ENCODE measurements at regions not wholly inside any gene's neighbourhood (a gene's known extent, or its start where the extent isn't known, plus 50 kb on each side); places are given as distances from the start of the nearest gene placed in this dataset.

DNA sequence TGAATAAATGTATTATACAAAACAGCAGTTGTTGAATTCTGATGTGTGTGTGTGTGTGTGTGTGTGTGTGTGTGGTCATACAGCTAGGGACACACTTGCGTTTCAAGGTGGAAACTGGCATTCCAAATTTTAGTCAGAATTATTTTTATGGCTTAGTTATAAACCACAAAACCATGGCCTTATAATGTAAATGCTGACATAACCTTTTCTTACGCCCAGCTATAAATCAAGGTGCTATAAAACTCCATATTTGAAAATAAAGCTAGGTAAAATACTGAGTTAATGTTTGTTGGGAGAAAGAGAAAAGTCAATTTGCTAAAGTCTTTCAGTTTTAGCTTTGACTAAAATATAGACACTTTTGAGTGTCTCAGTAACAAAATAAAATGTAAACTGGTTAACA lies 345.1 kb upstream of the NR3C2 start:
- Mint-ChIP-seq H3K4me3 (no peak overlapping the region), H3K36me3 (ENCODE audit: low read depth) (no peaks in the 10 kb centered on the region), H3K27ac (no peak overlapping the region), H3K9me3 (peaks cover 28% of the 10 kb centered on the region), H3K4me1 (ENCODE audit: low read depth) (no peaks in the 10 kb centered on the region), H3K27me3 (ENCODE audit: insufficient read depth) (peaks cover 1% of the 10 kb centered on the region; the same call in 1 of the 2 replicates)
- DNase-seq, result no peak
- TF ChIP-seq, protein P1, sequence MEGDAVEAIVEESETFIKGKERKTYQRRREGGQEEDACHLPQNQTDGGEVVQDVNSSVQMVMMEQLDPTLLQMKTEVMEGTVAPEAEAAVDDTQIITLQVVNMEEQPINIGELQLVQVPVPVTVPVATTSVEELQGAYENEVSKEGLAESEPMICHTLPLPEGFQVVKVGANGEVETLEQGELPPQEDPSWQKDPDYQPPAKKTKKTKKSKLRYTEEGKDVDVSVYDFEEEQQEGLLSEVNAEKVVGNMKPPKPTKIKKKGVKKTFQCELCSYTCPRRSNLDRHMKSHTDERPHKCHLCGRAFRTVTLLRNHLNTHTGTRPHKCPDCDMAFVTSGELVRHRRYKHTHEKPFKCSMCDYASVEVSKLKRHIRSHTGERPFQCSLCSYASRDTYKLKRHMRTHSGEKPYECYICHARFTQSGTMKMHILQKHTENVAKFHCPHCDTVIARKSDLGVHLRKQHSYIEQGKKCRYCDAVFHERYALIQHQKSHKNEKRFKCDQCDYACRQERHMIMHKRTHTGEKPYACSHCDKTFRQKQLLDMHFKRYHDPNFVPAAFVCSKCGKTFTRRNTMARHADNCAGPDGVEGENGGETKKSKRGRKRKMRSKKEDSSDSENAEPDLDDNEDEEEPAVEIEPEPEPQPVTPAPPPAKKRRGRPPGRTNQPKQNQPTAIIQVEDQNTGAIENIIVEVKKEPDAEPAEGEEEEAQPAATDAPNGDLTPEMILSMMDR (IDR thresholded peaks at IDR 0.05), result no peak

- DNase-seq, result no peak
- TF ChIP-seq, protein P1 (IDR thresholded peaks at IDR 0.05), result no peak
- no peak overlapping the region for H3K4me3 Mint-ChIP-seq
- no peaks in the 10 kb centered on the region for H3K36me3 Mint-ChIP-seq (ENCODE audit: low read depth)
- peaks cover 1% of the 10 kb centered on the region; the same call in 1 of the 2 replicates for H3K27me3 Mint-ChIP-seq (ENCODE audit: insufficient read depth)
- H3K27ac Mint-ChIP-seq, result no peak overlapping the region
- H3K4me1 Mint-ChIP-seq (ENCODE audit: low read depth), result no peaks in the 10 kb centered on the region
- peaks cover 29% of the 10 kb centered on the region for H3K9me3 Mint-ChIP-seq
These were observed 344.5 kb upstream of the NR3C2 start for GRCh38 chr4:148786699-148787098.

GRCh38 chr4:148782284-148782683 lies 340.1 kb upstream of the NR3C2 start:
- Mint-ChIP-seq H3K27me3 (ENCODE audit: insufficient read depth) (no peaks in the 10 kb centered on the region), H3K27ac (no peak overlapping the region), H3K4me1 (ENCODE audit: low read depth) (no peaks in the 10 kb centered on the region), H3K36me3 (ENCODE audit: low read depth) (no peaks in the 10 kb centered on the region), H3K4me3 (no peak overlapping the region), H3K9me3 (peaks cover 35% of the 10 kb centered on the region)
- DNase-seq, result no peak
- TF ChIP-seq, protein P1 (IDR thresholded peaks at IDR 0.05), result no peak

DNA sequence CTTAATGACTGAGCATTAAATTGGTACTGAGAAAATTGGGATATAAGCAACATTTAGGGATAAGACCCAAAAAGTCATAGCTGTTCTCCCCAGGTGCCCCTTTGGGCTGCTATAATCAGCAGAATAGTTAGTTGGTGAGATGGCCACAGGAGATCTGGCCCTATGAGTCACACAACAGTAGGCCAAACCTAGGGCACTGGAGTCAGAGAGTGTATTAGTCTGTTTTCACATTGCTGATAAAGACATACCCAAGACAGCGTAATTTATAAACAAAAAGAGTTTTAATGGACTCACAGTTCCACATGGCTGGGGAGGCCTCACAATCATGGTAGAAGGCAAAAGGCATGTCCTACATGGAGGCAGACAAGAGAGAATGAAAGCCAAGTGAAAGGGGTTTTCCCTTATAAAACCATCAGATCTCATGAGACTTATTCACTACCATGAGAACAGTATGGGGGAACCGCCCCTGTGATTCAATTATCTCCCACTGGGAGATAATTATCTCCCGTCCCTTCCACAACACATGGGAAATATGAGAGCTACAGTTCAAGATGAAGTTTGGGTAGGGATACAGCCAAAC lies 338.3 kb upstream of the NR3C2 start:
- H3K4me1 Mint-ChIP-seq (ENCODE audit: low read depth), result no peaks in the 10 kb centered on the region
- peaks cover 30% of the 10 kb centered on the region for H3K9me3 Mint-ChIP-seq
- H3K27ac Mint-ChIP-seq, result no peak overlapping the region
- TF ChIP-seq, protein P1 (IDR thresholded peaks at IDR 0.05), result no peak
- H3K27me3 Mint-ChIP-seq (ENCODE audit: insufficient read depth), result no peaks in the 10 kb centered on the region
- DNase-seq, result no peak
- H3K4me3 Mint-ChIP-seq, result no peak overlapping the region
- no peaks in the 10 kb centered on the region for H3K36me3 Mint-ChIP-seq (ENCODE audit: low read depth)

DNA sequence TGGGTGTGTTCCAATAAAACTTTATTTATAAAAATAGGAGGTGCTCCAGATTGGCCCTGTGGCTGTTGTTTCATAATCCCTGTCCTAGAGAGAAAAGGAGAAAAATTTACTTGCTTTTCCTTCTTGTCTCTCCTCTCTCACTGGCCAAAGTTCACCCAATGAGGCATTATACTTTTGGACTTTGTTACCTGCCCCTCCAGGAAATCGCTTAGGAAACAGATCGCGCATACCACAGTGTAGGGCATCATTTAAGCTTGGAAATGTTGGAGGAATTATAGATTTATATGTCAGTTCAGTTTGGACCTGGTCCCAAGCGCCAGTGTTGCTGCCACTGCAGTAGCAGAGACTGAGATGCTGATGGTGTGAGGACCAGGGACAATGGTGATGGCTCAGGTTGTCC lies 337.6 kb upstream of the NR3C2 start:
- H3K27ac Mint-ChIP-seq, result no peak overlapping the region
- H3K27me3 Mint-ChIP-seq (ENCODE audit: insufficient read depth), result no peaks in the 10 kb centered on the region
- H3K36me3 Mint-ChIP-seq (ENCODE audit: low read depth), result no peaks in the 10 kb centered on the region
- no peak overlapping the region for H3K4me3 Mint-ChIP-seq
- H3K9me3 Mint-ChIP-seq, result peaks cover 26% of the 10 kb centered on the region
- TF ChIP-seq, protein P1 (IDR thresholded peaks at IDR 0.05), result no peak
- no peaks in the 10 kb centered on the region for H3K4me1 Mint-ChIP-seq (ENCODE audit: low read depth)
- no peak for DNase-seq
